PFSK-1 (cell line): ENCODE measurements at regions not wholly inside any gene's neighbourhood (a gene's known extent, or its start where the extent isn't known, plus 50 kb on each side); places are given as distances from the start of the nearest gene placed in this dataset.

Experiments
- FOXP2 ChIP-seq: optimal IDR thresholded peaks from 2 replicates; pipeline ENCODE3; 2011; ENCODE audit warnings: borderline replicate concordance, control low read depth, inconsistent platforms; ENCODE audit not compliant: insufficient read depth; ENCODE audit errors: extremely low read length, extremely low read depth
- POLR2AphosphoS5 ChIP-seq: IDR thresholded peaks from 2 replicates; pipeline ENCODE4 v1.6.1; 2012; ENCODE audit warnings: low read depth, mild to moderate bottlenecking, control low read depth, low read length, moderate library complexity
- REST ChIP-seq, 2 experiments: IDR thresholded peaks; 2 replicates each; pipeline versions ENCODE4 v1.6.1 to v1.8.0; 2011 to 2012; ENCODE audit warnings: low read depth in 2 of 2, low read length in 2 of 2, control low read depth in 1 of 2, inconsistent platforms in 1 of 2, mild to moderate bottlenecking in 1 of 2, moderate library complexity in 1 of 2; ENCODE audit not compliant: insufficient read depth in 1 of 2
- SIN3A ChIP-seq: IDR thresholded peaks from 2 replicates; pipeline ENCODE4 v1.6.1; 2012; ENCODE audit warnings: mild to moderate bottlenecking, low read length, moderate library complexity, borderline replicate concordance; ENCODE audit not compliant: insufficient read depth
- TAF1 ChIP-seq: IDR thresholded peaks from 2 replicates; pipeline ENCODE4 v1.6.1; 2012; ENCODE audit warnings: low read length, control low read depth, borderline replicate concordance; ENCODE audit not compliant: insufficient read depth

- TF ChIP-seq SIN3A (no peak), REST (IDR thresholded peaks at IDR 0.05; ENCODE audit: insufficient read depth in 1 of 2, low read depth in 2 of 2, low read length in 2 of 2) (no peak), POLR2AphosphoS5 (no peak)
These were observed 295.4 kb upstream of the SATB1 start for GRCh38 chr3:18720543-18720942.

GRCh38 chr3:18717598-18717997 lies 292.5 kb upstream of the SATB1 start:
- TF ChIP-seq TAF1 (no peak), REST (IDR thresholded peaks at IDR 0.05; ENCODE audit: insufficient read depth in 1 of 2, low read depth in 2 of 2, low read length in 2 of 2) (no peak), POLR2AphosphoS5 (no peak), FOXP2 (no peak), SIN3A (no peak)

- TF ChIP-seq POLR2AphosphoS5: no peak
- no peak for TF ChIP-seq FOXP2
- TF ChIP-seq SIN3A: no peak
- TF ChIP-seq TAF1: no peak
- no peak for TF ChIP-seq REST (IDR thresholded peaks at IDR 0.05; ENCODE audit: insufficient read depth in 1 of 2, low read depth in 2 of 2, low read length in 2 of 2)
These were observed 291.7 kb upstream of the SATB1 start for GRCh38 chr3:18716821-18717220.

GRCh38 chr3:18716101-18716500 lies 291.0 kb upstream of the SATB1 start:
- no peak for TF ChIP-seq POLR2AphosphoS5
- no peak for TF ChIP-seq TAF1
- no peak for TF ChIP-seq SIN3A
- TF ChIP-seq FOXP2: no peak
- no peak for TF ChIP-seq REST (IDR thresholded peaks at IDR 0.05; ENCODE audit: insufficient read depth in 1 of 2, low read depth in 2 of 2, low read length in 2 of 2)

- TF ChIP-seq TAF1 (no peak), REST (IDR thresholded peaks at IDR 0.05; ENCODE audit: insufficient read depth in 1 of 2, low read depth in 2 of 2, low read length in 2 of 2) (no peak), SIN3A (no peak), FOXP2 (no peak), POLR2AphosphoS5 (no peak)
These were observed 290.1 kb upstream of the SATB1 start for GRCh38 chr3:18715208-18715607.
